CD14-positive monocyte (primary cell): ENCODE measurements at regions not wholly inside any gene's neighbourhood (a gene's known extent, or its start where the extent isn't known, plus 50 kb on each side); places are given as distances from the start of the nearest gene placed in this dataset.

Experiments
- DNase-seq, 3 donors: peaks; one replicate each; pipeline ENCODE4 v3.0.0-alpha.2; 2011 to 2022
- H2AFZ ChIP-seq: 2 replicates; pipeline ENCODE4 v1.6.0; 2012; ENCODE audit warnings: mild to moderate bottlenecking, low read depth, low read length, inconsistent platforms; ENCODE audit not compliant: insufficient read depth, poor library complexity, severe bottlenecking
- H3K27ac ChIP-seq, 2 donors: 1 replicate in 1 of 2; 2 replicates in 1 of 2; pipeline ENCODE4 v1.5.1; 2012 to 2013; ENCODE audit warnings: low read length in 2 of 2, control low read depth in 1 of 2, inconsistent platforms in 1 of 2, low read depth in 1 of 2, mild to moderate bottlenecking in 1 of 2
- H3K27me3 ChIP-seq, 2 donors: one replicate each; pipeline versions ENCODE4 v1.6.0 to v1.6.1; 2011 to 2013; ENCODE audit warnings: low read length in 2 of 2; ENCODE audit not compliant: control insufficient read depth in 2 of 2, insufficient read depth in 2 of 2
- H3K36me3 ChIP-seq, 2 donors: replicated peaks in 1 of 2; 1 replicate in 1 of 2; 2 replicates in 1 of 2; pipeline versions ENCODE4 v1.5.1 to v1.6.1; 2012 to 2013; ENCODE audit warnings: low read length in 2 of 2, control low read depth in 1 of 2, inconsistent platforms in 1 of 2, mild to moderate bottlenecking in 1 of 2; ENCODE audit not compliant: insufficient read depth in 2 of 2, control insufficient read depth in 1 of 2
- H3K4me1 ChIP-seq, 2 donors: 1 replicate in 1 of 2; 2 replicates in 1 of 2; pipeline versions ENCODE4 v1.5.1 to v1.6.1; 2012 to 2013; ENCODE audit warnings: low read length in 2 of 2, control low read depth in 1 of 2, inconsistent platforms in 1 of 2, mild to moderate bottlenecking in 1 of 2, moderate library complexity in 1 of 2; ENCODE audit not compliant: insufficient read depth in 2 of 2, control insufficient read depth in 1 of 2
- H3K4me2 ChIP-seq: replicated peaks from 2 replicates; pipeline ENCODE3; 2012; ENCODE audit warnings: low read length, moderate library complexity, mild to moderate bottlenecking; ENCODE audit not compliant: poor library complexity, severe bottlenecking; ENCODE audit errors: extremely low read depth
- H3K4me3 ChIP-seq, 3 experiments: fragments of 200-600 bp in 1 of 3; sonication (generic) in 1 of 3; replicated peaks in 1 of 3; 1 replicate in 2 of 3; 2 replicates in 1 of 3; pipeline ENCODE4 v1.5.1; 2011 to 2013; ENCODE audit warnings: low read length in 3 of 3, mild to moderate bottlenecking in 3 of 3, control low read depth in 2 of 3, low read depth in 2 of 3, inconsistent platforms in 1 of 3, moderate library complexity in 1 of 3
- H3K79me2 ChIP-seq: 2 replicates; pipeline ENCODE4 v1.6.0; 2012; ENCODE audit warnings: mild to moderate bottlenecking, control low read depth, inconsistent platforms, low read length, moderate library complexity; ENCODE audit not compliant: insufficient read depth
- H3K9ac ChIP-seq: 2 replicates; pipeline ENCODE4 v1.6.0; 2017; ENCODE audit warnings: low read length, mild to moderate bottlenecking; ENCODE audit not compliant: insufficient read depth, poor library complexity, severe bottlenecking
- H3K9me3 ChIP-seq, 2 donors: replicated peaks in 1 of 2; 1 replicate in 1 of 2; 2 replicates in 1 of 2; pipeline versions ENCODE4 v1.5.1 to v1.6.1; 2012 to 2013; ENCODE audit warnings: low read length in 2 of 2, control low read depth in 1 of 2; ENCODE audit not compliant: control insufficient read depth in 1 of 2, insufficient read depth in 1 of 2
- H4K20me1 ChIP-seq: 2 replicates; pipeline ENCODE4 v1.6.0; 2012; ENCODE audit warnings: mild to moderate bottlenecking, low read length, control low read depth, moderate library complexity; ENCODE audit not compliant: insufficient read depth
- H3K27ac Mint-ChIP-seq, 7 donors: one replicate each; pipeline ENCODE4 v1.8.0; 2020; ENCODE audit warnings: mild to moderate bottlenecking in 7 of 7, mixed read lengths in 7 of 7, moderate library complexity in 6 of 7, inconsistent platforms in 2 of 7
- H3K27me3 Mint-ChIP-seq, 3 donors: one replicate each; pipeline ENCODE4 v1.8.0; 2021 to 2022; ENCODE audit warnings: low read depth in 3 of 3, mild to moderate bottlenecking in 3 of 3, mixed read lengths in 3 of 3, moderate library complexity in 3 of 3, inconsistent platforms in 1 of 3
- H3K36me3 Mint-ChIP-seq, 2 donors: one replicate each; pipeline ENCODE4 v1.8.0; 2020; ENCODE audit warnings: mixed read lengths in 2 of 2, inconsistent platforms in 1 of 2, mild to moderate bottlenecking in 1 of 2
- H3K4me1 Mint-ChIP-seq: one replicate; pipeline ENCODE4 v1.8.0; 2020; ENCODE audit warnings: mild to moderate bottlenecking, mixed read lengths
- H3K4me3 Mint-ChIP-seq, 2 donors: one replicate each; pipeline ENCODE4 v1.8.0; 2020; ENCODE audit warnings: mild to moderate bottlenecking in 2 of 2, mixed read lengths in 2 of 2, moderate library complexity in 1 of 2
- H3K9me3 Mint-ChIP-seq, 7 donors: one replicate each; pipeline ENCODE4 v1.8.0; 2020 to 2022; ENCODE audit warnings: mixed read lengths in 7 of 7, mild to moderate bottlenecking in 6 of 7, moderate library complexity in 6 of 7, inconsistent platforms in 2 of 7
- WGBS: methylation state at CpG from one replicate; pipeline ENCODE4 v1.1.5; 2013; ENCODE audit warnings: missing lambda C conversion rate; ENCODE audit not compliant: insufficient coverage; 5-methylcytosine and 5-hydroxymethylcytosine counted together
- intact Hi-C, 2 donors: fragments of 100-400 bp; cut with micrococcal nuclease; formaldehyde crosslinking; loops; one replicate each; pipeline versions ENCODE4 v1.15.0 to v1.15.1; 2023
- TF ChIP-seq, protein P1 (sequence below): fragments of 200-600 bp; IDR thresholded peaks from one replicate; pipeline ENCODE4 v1.8.0; 2022; ENCODE audit warnings: antibody characterized with exemption, mild to moderate bottlenecking

DNA sequence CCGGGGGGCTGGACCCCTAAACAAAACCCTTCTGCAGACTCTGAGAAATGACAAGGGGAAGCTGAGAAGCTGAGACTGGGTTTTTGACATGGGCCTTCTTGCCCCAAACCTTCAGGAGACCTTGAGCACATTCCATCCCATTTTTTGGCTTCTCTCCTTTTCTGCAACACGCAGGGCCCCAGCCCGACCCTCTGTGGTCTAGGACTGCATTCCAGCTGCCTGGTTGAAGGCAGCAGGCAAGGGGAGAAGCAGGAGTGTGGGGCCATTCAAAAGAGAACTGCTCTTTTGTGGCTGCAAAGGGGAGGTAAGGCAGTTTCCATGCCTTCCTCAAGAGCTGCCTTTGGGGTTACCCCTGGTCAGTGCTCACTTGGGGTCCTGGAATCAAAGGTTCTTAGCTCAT is 263.0 kb downstream of the TLE3 start:
- intact Hi-C loops = no loop called here
- no peak overlapping the region for H3K4me3 ChIP-seq
- no peaks in the 10 kb centered on the region for H4K20me1 ChIP-seq
- TF ChIP-seq, protein P1, sequence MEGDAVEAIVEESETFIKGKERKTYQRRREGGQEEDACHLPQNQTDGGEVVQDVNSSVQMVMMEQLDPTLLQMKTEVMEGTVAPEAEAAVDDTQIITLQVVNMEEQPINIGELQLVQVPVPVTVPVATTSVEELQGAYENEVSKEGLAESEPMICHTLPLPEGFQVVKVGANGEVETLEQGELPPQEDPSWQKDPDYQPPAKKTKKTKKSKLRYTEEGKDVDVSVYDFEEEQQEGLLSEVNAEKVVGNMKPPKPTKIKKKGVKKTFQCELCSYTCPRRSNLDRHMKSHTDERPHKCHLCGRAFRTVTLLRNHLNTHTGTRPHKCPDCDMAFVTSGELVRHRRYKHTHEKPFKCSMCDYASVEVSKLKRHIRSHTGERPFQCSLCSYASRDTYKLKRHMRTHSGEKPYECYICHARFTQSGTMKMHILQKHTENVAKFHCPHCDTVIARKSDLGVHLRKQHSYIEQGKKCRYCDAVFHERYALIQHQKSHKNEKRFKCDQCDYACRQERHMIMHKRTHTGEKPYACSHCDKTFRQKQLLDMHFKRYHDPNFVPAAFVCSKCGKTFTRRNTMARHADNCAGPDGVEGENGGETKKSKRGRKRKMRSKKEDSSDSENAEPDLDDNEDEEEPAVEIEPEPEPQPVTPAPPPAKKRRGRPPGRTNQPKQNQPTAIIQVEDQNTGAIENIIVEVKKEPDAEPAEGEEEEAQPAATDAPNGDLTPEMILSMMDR = no peak
- H3K27me3 ChIP-seq = no peaks in the 10 kb centered on the region
- no peaks in the 10 kb centered on the region for H3K36me3 ChIP-seq
- no peak overlapping the region for H3K27ac ChIP-seq
- DNase-seq = no peak
- H3K4me2 ChIP-seq = no peak overlapping the region
- Mint-ChIP-seq H3K4me3 (no peak overlapping the region), H3K27ac (no peak overlapping the region), H3K27me3 (peaks cover 7 to 10% (median 9%) of the 10 kb centered on the region in 3 donors), H3K4me1 (peaks cover 7% of the 10 kb centered on the region), H3K9me3 (no peaks in the 10 kb centered on the region), H3K36me3 (no peaks in the 10 kb centered on the region)
- H3K4me1 ChIP-seq = no peaks in the 10 kb centered on the region
- no CpG with 5 or more reads among the region's 3 CpGs for WGBS
- no peaks in the 10 kb centered on the region for H3K9me3 ChIP-seq
- no peak overlapping the region for H2AFZ ChIP-seq
- no peaks in the 10 kb centered on the region for H3K79me2 ChIP-seq
- no peak overlapping the region for H3K9ac ChIP-seq

DNA sequence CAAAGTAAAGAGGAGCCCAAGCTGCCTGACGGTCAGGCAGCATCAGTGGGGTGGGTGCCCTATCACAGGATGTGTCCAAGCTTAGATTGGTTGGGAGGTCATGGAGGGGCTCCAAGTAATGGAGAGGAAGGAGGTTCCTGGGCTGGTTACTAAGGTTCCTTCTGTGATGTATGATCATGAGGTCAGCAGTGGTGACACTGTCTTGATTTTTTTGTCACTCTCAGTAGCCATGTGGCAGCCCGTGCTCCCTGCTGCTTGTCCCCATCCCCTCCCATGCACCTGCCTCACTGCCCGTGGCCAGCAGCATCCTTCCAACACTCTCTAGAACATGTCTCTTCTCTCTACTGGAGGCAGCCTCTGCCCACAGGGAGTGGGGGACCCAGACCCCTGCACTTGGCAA is 261.7 kb downstream of the TLE3 start:
- TF ChIP-seq, protein P1 = no peak
- Histone ChIP-seq H3K27me3 (no peaks in the 10 kb centered on the region), H3K36me3 (no peaks in the 10 kb centered on the region), H3K79me2 (no peaks in the 10 kb centered on the region), H3K9me3 (no peaks in the 10 kb centered on the region), H3K4me1 (no peaks in the 10 kb centered on the region), H3K4me2 (no peak overlapping the region), H2AFZ (no peak overlapping the region), H3K9ac (no peak overlapping the region), H4K20me1 (no peaks in the 10 kb centered on the region), H3K4me3 (no peak overlapping the region), H3K27ac (no peak overlapping the region)
- no peak for DNase-seq
- WGBS = 100% methylated on average over 2 of the region's 3 CpGs
- intact Hi-C loops = no loop called here
- H3K36me3 Mint-ChIP-seq = no peaks in the 10 kb centered on the region
- H3K9me3 Mint-ChIP-seq = peaks cover 0 to 7% (median 0%) of the 10 kb centered on the region in 7 donors
- H3K4me1 Mint-ChIP-seq = peaks cover 7% of the 10 kb centered on the region
- peaks cover 7 to 10% (median 8%) of the 10 kb centered on the region in 3 donors for H3K27me3 Mint-ChIP-seq
- no peak overlapping the region for H3K4me3 Mint-ChIP-seq
- peak overlapping the region in 1 of 7 donors; percentile 60 for H3K27ac Mint-ChIP-seq
